ENCODE measurements at regions not wholly inside any gene's neighbourhood (a gene's known extent, or its start where the extent isn't known, plus 50 kb on each side); places are given as distances from the start of the nearest gene placed in this dataset.

GRCh38 chr2:199130501-199130900, 327.2 kb downstream of the SATB2 start:
- no peak overlapping the region for H3K27ac ChIP-seq (ENCODE audit: low read length)
- H3K4me2 ChIP-seq (ENCODE audit: low read length): no peak overlapping the region
- no peaks in the 10 kb centered on the region for H3K36me3 ChIP-seq (replicated peaks; ENCODE audit: low read depth, low read length)
- H3K27me3 ChIP-seq (ENCODE audit: low read depth, low read length): no peaks in the 10 kb centered on the region
- H3K79me2 ChIP-seq (ENCODE audit: low read length): no peaks in the 10 kb centered on the region
- H3K4me1 ChIP-seq (ENCODE audit: low read length): no peaks in the 10 kb centered on the region
- H2AFZ ChIP-seq (ENCODE audit: low read depth, low read length): no peak overlapping the region
- no peak overlapping the region for H3K4me3 ChIP-seq (ENCODE audit: low read length)
- TF ChIP-seq CTCF (IDR thresholded peaks at IDR 0.05; ENCODE audit: low read depth, low read length) (no peak), EZH2phosphoT487 (IDR thresholded peaks at IDR 0.05; ENCODE audit: low read depth) (no peak)
- no peaks in the 10 kb centered on the region for H4K20me1 ChIP-seq (ENCODE audit: insufficient read depth, low read length)
- H3K9me3 ChIP-seq (ENCODE audit: insufficient read depth, low read length): no peaks in the 10 kb centered on the region
- no peak overlapping the region for H3K9ac ChIP-seq (ENCODE audit: low read length)

GRCh38 chr2:199128476-199129229, 329.1 kb downstream of the SATB2 start:
- Histone ChIP-seq H3K36me3 (replicated peaks; ENCODE audit: low read depth, low read length) (no peaks in the 10 kb centered on the region), H3K4me3 (ENCODE audit: low read length) (no peak overlapping the region), H2AFZ (ENCODE audit: low read depth, low read length) (no peak overlapping the region), H3K27me3 (ENCODE audit: low read depth, low read length) (no peaks in the 10 kb centered on the region), H3K27ac (ENCODE audit: low read length) (no peak overlapping the region), H3K79me2 (ENCODE audit: low read length) (no peaks in the 10 kb centered on the region), H3K4me2 (ENCODE audit: low read length) (no peak overlapping the region), H3K9ac (ENCODE audit: low read length) (no peak overlapping the region), H4K20me1 (ENCODE audit: insufficient read depth, low read length) (no peaks in the 10 kb centered on the region), H3K4me1 (ENCODE audit: low read length) (no peaks in the 10 kb centered on the region), H3K9me3 (ENCODE audit: insufficient read depth, low read length) (no peaks in the 10 kb centered on the region)
- TF ChIP-seq EZH2phosphoT487 (IDR thresholded peaks at IDR 0.05; ENCODE audit: low read depth): no peak
- TF ChIP-seq CTCF (IDR thresholded peaks at IDR 0.05; ENCODE audit: low read depth, low read length): no peak

- no peaks in the 10 kb centered on the region for H4K20me1 ChIP-seq (ENCODE audit: insufficient read depth, low read length)
- H3K27ac ChIP-seq (ENCODE audit: low read length): no peak overlapping the region
- H3K79me2 ChIP-seq (ENCODE audit: low read length): no peaks in the 10 kb centered on the region
- H3K36me3 ChIP-seq (replicated peaks; ENCODE audit: low read depth, low read length): no peaks in the 10 kb centered on the region
- no peak overlapping the region for H3K4me3 ChIP-seq (ENCODE audit: low read length)
- peaks cover 9% of the 10 kb centered on the region for H3K27me3 ChIP-seq (ENCODE audit: low read depth, low read length)
- TF ChIP-seq EZH2phosphoT487 (IDR thresholded peaks at IDR 0.05; ENCODE audit: low read depth) (no peak), CTCF (IDR thresholded peaks at IDR 0.05; ENCODE audit: low read depth, low read length) (no peak)
- H3K9me3 ChIP-seq (ENCODE audit: insufficient read depth, low read length): no peaks in the 10 kb centered on the region
- H2AFZ ChIP-seq (ENCODE audit: low read depth, low read length): no peak overlapping the region
- H3K4me1 ChIP-seq (ENCODE audit: low read length): no peaks in the 10 kb centered on the region
- no peak overlapping the region for H3K9ac ChIP-seq (ENCODE audit: low read length)
- no peak overlapping the region for H3K4me2 ChIP-seq (ENCODE audit: low read length)
Measured at GRCh38 chr2:199119796-199120195, 337.9 kb downstream of the SATB2 start.

- H3K9ac ChIP-seq (ENCODE audit: low read length): no peak overlapping the region
- H3K4me1 ChIP-seq (ENCODE audit: low read length): no peaks in the 10 kb centered on the region
- no peak overlapping the region for H3K4me2 ChIP-seq (ENCODE audit: low read length)
- H3K27me3 ChIP-seq (ENCODE audit: low read depth, low read length): peaks cover 9% of the 10 kb centered on the region
- no peak overlapping the region for H2AFZ ChIP-seq (ENCODE audit: low read depth, low read length)
- TF ChIP-seq EZH2phosphoT487 (IDR thresholded peaks at IDR 0.05; ENCODE audit: low read depth) (no peak), CTCF (IDR thresholded peaks at IDR 0.05; ENCODE audit: low read depth, low read length) (no peak)
- H3K9me3 ChIP-seq (ENCODE audit: insufficient read depth, low read length): no peaks in the 10 kb centered on the region
- no peaks in the 10 kb centered on the region for H4K20me1 ChIP-seq (ENCODE audit: insufficient read depth, low read length)
- no peak overlapping the region for H3K27ac ChIP-seq (ENCODE audit: low read length)
- H3K36me3 ChIP-seq (replicated peaks; ENCODE audit: low read depth, low read length): no peaks in the 10 kb centered on the region
- H3K4me3 ChIP-seq (ENCODE audit: low read length): no peak overlapping the region
- H3K79me2 ChIP-seq (ENCODE audit: low read length): no peaks in the 10 kb centered on the region
Measured at GRCh38 chr2:199118673-199119112, 339.0 kb downstream of the SATB2 start.

Data from OCI-LY3 (cell line).